ENCODE measurements at regions not wholly inside any gene's neighbourhood (a gene's known extent, or its start where the extent isn't known, plus 50 kb on each side); places are given as distances from the start of the nearest gene placed in this dataset.
"Not testable (repeated sequence)": the region's sequence is repeated elsewhere in the genome, so short reads cannot be mapped to it uniquely, and the experiment has no call there.

- not testable (repeated sequence) for H3K27me3 ChIP-seq (ENCODE audit: control insufficient read depth in 1 of 2, insufficient read depth in 2 of 2, low read length in 2 of 2); H3K9me3 ChIP-seq (ENCODE audit: low read length); H3K4me1 ChIP-seq (ENCODE audit: insufficient read depth, low read length); H3K9ac ChIP-seq (ENCODE audit: low read length); H3K27ac ChIP-seq (ENCODE audit: low read depth, low read length); H3K36me3 ChIP-seq (ENCODE audit: insufficient read depth, low read length); H3K4me3 ChIP-seq (ENCODE audit: low read depth in 1 of 2, low read length in 2 of 2)
Measured at GRCh38 chr15:84094720-84095119, 140.9 kb upstream of the GOLGA6L4 start.

GRCh38 chr15:84097053-84097452 is 138.5 kb upstream of the GOLGA6L4 start:
- not testable (repeated sequence) for H3K27me3 ChIP-seq (ENCODE audit: control insufficient read depth in 1 of 2, insufficient read depth in 2 of 2, low read length in 2 of 2); H3K4me3 ChIP-seq (ENCODE audit: low read depth in 1 of 2, low read length in 2 of 2); H3K36me3 ChIP-seq (ENCODE audit: insufficient read depth, low read length); H3K9ac ChIP-seq (ENCODE audit: low read length); H3K4me1 ChIP-seq (ENCODE audit: insufficient read depth, low read length); H3K27ac ChIP-seq (ENCODE audit: low read depth, low read length); H3K9me3 ChIP-seq (ENCODE audit: low read length)

GRCh38 chr15:84098604-84099003 is 137.0 kb upstream of the GOLGA6L4 start:
- Histone ChIP-seq H3K9me3 (ENCODE audit: low read length) (no peaks in the 10 kb centered on the region), H3K4me1 (ENCODE audit: insufficient read depth, low read length) (no peaks in the 10 kb centered on the region), H3K4me3 (ENCODE audit: low read depth in 1 of 2, low read length in 2 of 2) (no peak overlapping the region)

GRCh38 chr15:84099181-84099580 is 136.4 kb upstream of the GOLGA6L4 start:
- Histone ChIP-seq H3K27ac (ENCODE audit: low read depth, low read length) (no peak overlapping the region), H3K27me3 (ENCODE audit: control insufficient read depth in 1 of 2, insufficient read depth in 2 of 2, low read length in 2 of 2) (no peaks in the 10 kb centered on the region), H3K4me1 (ENCODE audit: insufficient read depth, low read length) (no peaks in the 10 kb centered on the region), H3K4me3 (ENCODE audit: low read depth in 1 of 2, low read length in 2 of 2) (no peak overlapping the region), H3K9ac (ENCODE audit: low read length) (no peak overlapping the region), H3K9me3 (ENCODE audit: low read length) (no peaks in the 10 kb centered on the region), H3K36me3 (ENCODE audit: insufficient read depth, low read length) (no peaks in the 10 kb centered on the region)

More at GRCh38 chr15:84098604-84099003, 137.0 kb upstream of the GOLGA6L4 start:
- Histone ChIP-seq H3K27me3 (ENCODE audit: control insufficient read depth in 1 of 2, insufficient read depth in 2 of 2, low read length in 2 of 2) (no peaks in the 10 kb centered on the region), H3K27ac (ENCODE audit: low read depth, low read length) (no peak overlapping the region), H3K9ac (ENCODE audit: low read length) (no peak overlapping the region), H3K36me3 (ENCODE audit: insufficient read depth, low read length) (no peaks in the 10 kb centered on the region)

GRCh38 chr15:84103345-84103744 is 132.2 kb upstream of the GOLGA6L4 start:
- Histone ChIP-seq H3K36me3 (ENCODE audit: insufficient read depth, low read length) (no peaks in the 10 kb centered on the region), H3K9me3 (ENCODE audit: low read length) (no peaks in the 10 kb centered on the region), H3K4me1 (ENCODE audit: insufficient read depth, low read length) (no peaks in the 10 kb centered on the region), H3K27ac (ENCODE audit: low read depth, low read length) (no peak overlapping the region), H3K4me3 (ENCODE audit: low read depth in 1 of 2, low read length in 2 of 2) (no peak overlapping the region), H3K27me3 (ENCODE audit: control insufficient read depth in 1 of 2, insufficient read depth in 2 of 2, low read length in 2 of 2) (no peaks in the 10 kb centered on the region), H3K9ac (ENCODE audit: low read length) (no peak overlapping the region)

GRCh38 chr15:84104853-84105252 is 130.7 kb upstream of the GOLGA6L4 start:
- no peak overlapping the region for H3K27ac ChIP-seq (ENCODE audit: low read depth, low read length)
- no peaks in the 10 kb centered on the region for H3K9me3 ChIP-seq (ENCODE audit: low read length)
- H3K9ac ChIP-seq (ENCODE audit: low read length): no peak overlapping the region
- H3K4me1 ChIP-seq (ENCODE audit: insufficient read depth, low read length): no peaks in the 10 kb centered on the region
- no peak overlapping the region for H3K4me3 ChIP-seq (ENCODE audit: low read depth in 1 of 2, low read length in 2 of 2)
- no peaks in the 10 kb centered on the region for H3K27me3 ChIP-seq (ENCODE audit: control insufficient read depth in 1 of 2, insufficient read depth in 2 of 2, low read length in 2 of 2)
- no peaks in the 10 kb centered on the region for H3K36me3 ChIP-seq (ENCODE audit: insufficient read depth, low read length)

- H3K4me1 ChIP-seq (ENCODE audit: insufficient read depth, low read length): peaks cover 16% of the 10 kb centered on the region
- no peaks in the 10 kb centered on the region for H3K9me3 ChIP-seq (ENCODE audit: low read length)
- no peaks in the 10 kb centered on the region for H3K27me3 ChIP-seq (ENCODE audit: control insufficient read depth in 1 of 2, insufficient read depth in 2 of 2, low read length in 2 of 2)
- H3K9ac ChIP-seq (ENCODE audit: low read length): no peak overlapping the region
- no peak overlapping the region for H3K27ac ChIP-seq (ENCODE audit: low read depth, low read length)
- no peaks in the 10 kb centered on the region for H3K36me3 ChIP-seq (ENCODE audit: insufficient read depth, low read length)
- no peak overlapping the region for H3K4me3 ChIP-seq (ENCODE audit: low read depth in 1 of 2, low read length in 2 of 2)
Measured at GRCh38 chr15:84108728-84109127, 126.8 kb upstream of the GOLGA6L4 start.

GRCh38 chr15:84111575-84111974 is 124.0 kb upstream of the GOLGA6L4 start:
- H3K27me3 ChIP-seq (ENCODE audit: control insufficient read depth in 1 of 2, insufficient read depth in 2 of 2, low read length in 2 of 2): no peaks in the 10 kb centered on the region
- H3K9me3 ChIP-seq (ENCODE audit: low read length): no peaks in the 10 kb centered on the region
- no peak overlapping the region for H3K9ac ChIP-seq (ENCODE audit: low read length)
- no peak overlapping the region for H3K4me3 ChIP-seq (ENCODE audit: low read depth in 1 of 2, low read length in 2 of 2)
- H3K27ac ChIP-seq (ENCODE audit: low read depth, low read length): no peak overlapping the region
- H3K4me1 ChIP-seq (ENCODE audit: insufficient read depth, low read length): peaks cover 16% of the 10 kb centered on the region
- no peaks in the 10 kb centered on the region for H3K36me3 ChIP-seq (ENCODE audit: insufficient read depth, low read length)

GRCh38 chr15:84112025-84112424 is 123.5 kb upstream of the GOLGA6L4 start:
- no peak overlapping the region for H3K9ac ChIP-seq (ENCODE audit: low read length)
- no peak overlapping the region for H3K27ac ChIP-seq (ENCODE audit: low read depth, low read length)
- H3K4me1 ChIP-seq (ENCODE audit: insufficient read depth, low read length): peaks cover 16% of the 10 kb centered on the region
- no peaks in the 10 kb centered on the region for H3K36me3 ChIP-seq (ENCODE audit: insufficient read depth, low read length)
- H3K9me3 ChIP-seq (ENCODE audit: low read length): no peaks in the 10 kb centered on the region
- H3K4me3 ChIP-seq (ENCODE audit: low read depth in 1 of 2, low read length in 2 of 2): no peak overlapping the region
- H3K27me3 ChIP-seq (ENCODE audit: control insufficient read depth in 1 of 2, insufficient read depth in 2 of 2, low read length in 2 of 2): no peaks in the 10 kb centered on the region

GRCh38 chr15:84113919-84114318 is 121.7 kb upstream of the GOLGA6L4 start:
- no peak overlapping the region for H3K9ac ChIP-seq (ENCODE audit: low read length)

GRCh38 chr15:84114680-84115079 is 120.9 kb upstream of the GOLGA6L4 start:
- H3K27ac ChIP-seq (ENCODE audit: low read depth, low read length); H3K4me3 ChIP-seq (ENCODE audit: low read depth in 1 of 2, low read length in 2 of 2); H3K36me3 ChIP-seq (ENCODE audit: insufficient read depth, low read length); H3K9me3 ChIP-seq (ENCODE audit: low read length); H3K27me3 ChIP-seq (ENCODE audit: control insufficient read depth in 1 of 2, insufficient read depth in 2 of 2, low read length in 2 of 2); H3K9ac ChIP-seq (ENCODE audit: low read length): not testable (repeated sequence)
- H3K4me1 ChIP-seq (ENCODE audit: insufficient read depth, low read length): peaks cover 16% of the 10 kb centered on the region

More at GRCh38 chr15:84113919-84114318, 121.7 kb upstream of the GOLGA6L4 start:
- H3K27ac ChIP-seq (ENCODE audit: low read depth, low read length): no peak overlapping the region
- H3K36me3 ChIP-seq (ENCODE audit: insufficient read depth, low read length): no peaks in the 10 kb centered on the region
- H3K27me3 ChIP-seq (ENCODE audit: control insufficient read depth in 1 of 2, insufficient read depth in 2 of 2, low read length in 2 of 2): no peaks in the 10 kb centered on the region
- H3K4me3 ChIP-seq (ENCODE audit: low read depth in 1 of 2, low read length in 2 of 2): no peak overlapping the region
- H3K4me1 ChIP-seq (ENCODE audit: insufficient read depth, low read length): peaks cover 16% of the 10 kb centered on the region
- H3K9me3 ChIP-seq (ENCODE audit: low read length): no peaks in the 10 kb centered on the region

- H3K27me3 ChIP-seq (ENCODE audit: control insufficient read depth in 1 of 2, insufficient read depth in 2 of 2, low read length in 2 of 2); H3K36me3 ChIP-seq (ENCODE audit: insufficient read depth, low read length); H3K27ac ChIP-seq (ENCODE audit: low read depth, low read length); H3K9ac ChIP-seq (ENCODE audit: low read length); H3K9me3 ChIP-seq (ENCODE audit: low read length); H3K4me1 ChIP-seq (ENCODE audit: insufficient read depth, low read length); H3K4me3 ChIP-seq (ENCODE audit: low read depth in 1 of 2, low read length in 2 of 2): not testable (repeated sequence)
Measured at GRCh38 chr15:84119351-84119750, 116.2 kb upstream of the GOLGA6L4 start.
